ENCODE measurements at regions not wholly inside any gene's neighbourhood (a gene's known extent, or its start where the extent isn't known, plus 50 kb on each side); places are given as distances from the start of the nearest gene placed in this dataset.

GRCh38 chr1:67517046-67517445 lies 86.8 kb upstream of the SERBP1 start:
- no peaks in the 10 kb centered on the region for H3K27me3 ChIP-seq
- no peak overlapping the region for H3K27ac ChIP-seq
- no peaks in the 10 kb centered on the region for H3K9me3 ChIP-seq
- TF ChIP-seq POLR2A (IDR thresholded peaks at IDR 0.05) (no peak), CTCF (IDR thresholded peaks at IDR 0.05) (no peak)
- no peaks in the 10 kb centered on the region for H3K4me1 ChIP-seq
- intact Hi-C loops (cut with DNase I) = no loop called here
- DNase-seq = no peak
- no peaks in the 10 kb centered on the region for H3K36me3 ChIP-seq
- H3K4me3 ChIP-seq (replicated peaks in 1 of 3) = no peak overlapping the region

- no peak overlapping the region for H3K4me3 ChIP-seq (replicated peaks in 1 of 3)
- H3K9me3 ChIP-seq = no peaks in the 10 kb centered on the region
- intact Hi-C loops (cut with DNase I) = no loop called here
- no peak for DNase-seq
- H3K27ac ChIP-seq = no peak overlapping the region
- H3K27me3 ChIP-seq = no peaks in the 10 kb centered on the region
- TF ChIP-seq POLR2A (IDR thresholded peaks at IDR 0.05) (no peak), CTCF (IDR thresholded peaks at IDR 0.05) (no peak)
- no peaks in the 10 kb centered on the region for H3K36me3 ChIP-seq
- 96 to 99% methylated on average over 4 of the region's 4 CpGs for WGBS, 2 donors
- peaks cover 0 to 9% of the 10 kb centered on the region in 2 donors for H3K4me1 ChIP-seq
Observed at GRCh38 chr1:67522001-67522441, 91.8 kb upstream of the SERBP1 start.

- H3K27ac ChIP-seq = no peak overlapping the region
- no peaks in the 10 kb centered on the region for H3K36me3 ChIP-seq
- intact Hi-C loops (cut with DNase I) = no loop called here
- H3K9me3 ChIP-seq = no peaks in the 10 kb centered on the region
- no peak for DNase-seq
- no peaks in the 10 kb centered on the region for H3K27me3 ChIP-seq
- TF ChIP-seq POLR2A (IDR thresholded peaks at IDR 0.05) (no peak), CTCF (IDR thresholded peaks at IDR 0.05) (no peak)
- H3K4me1 ChIP-seq = peaks cover 0 to 9% of the 10 kb centered on the region in 2 donors
- no peak overlapping the region for H3K4me3 ChIP-seq (replicated peaks in 1 of 3)
- WGBS, 2 donors = 92 to 97% methylated on average over 4 of the region's 4 CpGs
Observed at GRCh38 chr1:67522793-67523192, 92.6 kb upstream of the SERBP1 start.

- H3K4me3 ChIP-seq (replicated peaks in 1 of 3) = no peak overlapping the region
- intact Hi-C loops (cut with DNase I) = loop anchor here (5.0 kb wide), 2 partner anchors 238 to 818 kb away; no protein-coding TSS in a partner anchor
- no peaks in the 10 kb centered on the region for H3K27me3 ChIP-seq
- peaks cover 0 to 9% of the 10 kb centered on the region in 2 donors for H3K4me1 ChIP-seq
- TF ChIP-seq POLR2A (IDR thresholded peaks at IDR 0.05) = no peak
- TF ChIP-seq CTCF (IDR thresholded peaks at IDR 0.05) = peak in 1 of 6 experiments; percentile 6
- no peaks in the 10 kb centered on the region for H3K9me3 ChIP-seq
- H3K27ac ChIP-seq = no peak overlapping the region
- DNase-seq = peak; percentile 40 to 55
- H3K36me3 ChIP-seq = no peaks in the 10 kb centered on the region
- 37 to 42% methylated on average over 7 of the region's 7 CpGs for WGBS, 2 donors
Observed at GRCh38 chr1:67524143-67525052, 94.2 kb upstream of the SERBP1 start.

All from thyroid gland (tissue), 4 donors.